ENCODE measurements at regions not wholly inside any gene's neighbourhood (a gene's known extent, or its start where the extent isn't known, plus 50 kb on each side); places are given as distances from the start of the nearest gene placed in this dataset.

DNA sequence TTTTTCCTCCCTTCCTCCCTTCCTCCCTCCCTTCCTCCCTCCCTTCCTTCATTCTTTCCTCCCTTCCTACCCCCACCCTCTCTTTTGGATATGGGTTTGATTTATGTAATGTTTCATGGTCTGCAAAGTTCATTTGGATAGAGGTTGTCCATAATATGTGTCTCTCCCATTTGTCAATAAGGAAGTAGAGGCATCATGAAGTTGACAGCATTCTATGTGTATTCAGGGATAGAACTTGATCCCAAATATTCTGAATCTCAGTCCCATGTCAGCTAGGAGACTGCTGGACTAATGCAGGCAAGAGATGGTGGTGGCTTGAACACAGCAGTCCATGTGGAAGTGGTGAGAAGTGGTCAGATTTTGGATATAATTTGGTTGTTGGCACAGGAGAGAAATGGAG lies 90.7 kb upstream of the SLC6A6 start:
- no peak for DNase-seq (ENCODE audit: low read depth)

DNA sequence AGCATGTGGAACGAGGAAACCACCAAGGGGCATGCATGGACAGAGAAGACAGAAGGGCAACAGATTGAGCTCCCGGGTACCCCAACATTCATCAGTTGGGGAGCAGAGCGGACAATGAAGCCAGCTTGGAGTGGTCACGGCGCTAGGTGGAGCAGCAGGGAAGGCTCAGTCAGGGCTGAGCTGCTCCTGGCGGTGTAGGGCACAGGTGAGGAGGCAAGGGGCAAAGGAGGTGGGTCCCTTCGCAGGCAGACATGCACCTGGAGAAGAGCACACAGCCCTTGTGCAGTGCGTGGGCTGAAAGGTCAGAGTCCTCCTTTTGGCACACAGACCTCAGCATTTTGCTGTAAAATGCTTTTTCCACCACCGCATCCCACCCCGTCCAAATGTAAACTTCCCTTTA lies 90.0 kb upstream of the SLC6A6 start:
- no peak for DNase-seq (ENCODE audit: low read depth)

DNA sequence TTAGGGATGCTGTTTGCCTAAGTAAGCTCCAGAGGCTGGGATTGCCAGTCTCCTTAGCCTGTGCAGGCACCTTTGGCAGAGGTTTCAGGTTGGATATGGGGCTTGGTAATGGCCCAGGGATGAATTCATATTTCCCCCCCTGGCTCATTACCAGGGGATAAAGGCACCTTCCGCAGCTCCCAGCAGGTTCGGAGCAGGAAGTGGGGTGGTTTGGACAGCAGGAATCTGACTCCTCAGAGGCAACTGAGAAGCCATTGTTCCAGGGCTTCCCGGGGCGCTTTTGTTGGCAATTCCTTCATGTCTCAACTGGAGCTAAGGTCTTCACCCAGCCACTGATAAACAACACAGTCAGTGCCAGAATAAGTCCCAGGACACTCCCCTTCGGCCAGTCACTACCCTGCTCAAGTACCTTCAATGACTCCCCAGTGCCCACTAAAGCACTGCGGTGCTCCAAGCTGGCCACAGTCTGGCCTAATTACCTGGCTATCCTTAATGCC lies 85.3 kb upstream of the SLC6A6 start:
- no peak for DNase-seq (ENCODE audit: low read depth)

DNA sequence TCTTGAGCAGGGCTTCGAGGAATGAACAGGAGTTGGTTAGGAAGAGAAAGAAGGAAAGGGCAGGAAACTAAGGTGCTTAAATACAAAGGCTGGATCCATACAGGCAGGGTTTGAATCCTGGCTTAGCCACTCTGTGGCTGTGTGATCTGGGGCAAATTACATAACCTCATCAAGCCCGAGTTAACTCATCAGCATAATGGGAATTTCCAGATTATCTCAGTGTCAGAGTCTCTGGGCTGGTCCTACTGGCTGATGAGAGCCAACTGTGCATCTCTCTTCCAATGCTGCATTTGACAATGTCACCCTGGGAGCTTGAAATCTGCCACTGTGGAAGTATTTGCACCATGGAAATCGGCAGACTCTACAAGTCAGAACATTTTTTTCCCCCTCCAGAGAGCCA lies 83.8 kb upstream of the SLC6A6 start:
- DNase-seq (ENCODE audit: low read depth): no peak

DNA sequence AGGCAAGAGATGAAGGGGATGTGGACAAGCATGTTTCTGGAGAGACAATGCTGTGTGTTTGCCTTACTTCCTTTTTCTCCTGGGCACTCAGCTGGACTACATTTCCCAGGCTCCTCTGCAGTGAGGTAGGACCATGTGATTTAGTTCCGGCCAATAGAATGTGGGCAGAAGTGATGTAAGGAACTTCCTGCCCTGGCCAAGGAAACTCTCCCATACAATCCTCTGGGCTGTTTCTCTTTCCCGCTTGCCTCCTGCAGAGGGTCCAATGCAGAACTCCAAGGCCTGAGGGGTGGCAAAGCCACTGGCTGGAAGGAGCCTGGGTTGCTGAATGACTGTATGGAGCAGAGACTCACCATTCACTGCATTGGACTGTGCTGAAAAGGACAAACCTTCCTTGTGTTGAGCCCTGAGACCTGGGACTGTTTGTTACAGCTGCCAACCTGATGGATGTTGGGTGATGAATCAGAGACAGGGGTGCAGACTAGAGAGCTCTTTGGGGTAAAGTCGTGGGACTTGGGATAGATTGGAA lies 82.7 kb upstream of the SLC6A6 start:
- DNase-seq (ENCODE audit: low read depth): peak; percentile 49

DNA sequence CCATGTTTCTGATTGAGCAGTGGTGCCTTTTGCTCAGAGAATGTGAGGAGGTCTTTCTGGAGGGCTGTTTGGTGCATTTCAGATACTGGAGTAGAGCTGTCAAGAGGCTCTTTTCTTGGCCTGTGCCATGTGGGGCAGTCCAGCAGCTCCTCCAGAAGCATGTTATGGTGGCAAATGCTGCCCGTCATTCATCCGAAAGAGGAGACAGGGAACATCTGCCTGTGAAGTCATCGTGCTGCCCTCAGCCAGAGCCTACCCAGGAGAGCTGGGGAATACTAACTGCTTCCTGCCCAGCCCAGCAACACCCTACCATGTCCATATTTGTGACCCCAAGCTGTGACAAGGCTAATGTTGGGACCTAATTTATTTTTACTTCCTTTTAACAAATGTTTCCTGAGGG lies 82.2 kb upstream of the SLC6A6 start:
- no peak for DNase-seq (ENCODE audit: low read depth)

DNA sequence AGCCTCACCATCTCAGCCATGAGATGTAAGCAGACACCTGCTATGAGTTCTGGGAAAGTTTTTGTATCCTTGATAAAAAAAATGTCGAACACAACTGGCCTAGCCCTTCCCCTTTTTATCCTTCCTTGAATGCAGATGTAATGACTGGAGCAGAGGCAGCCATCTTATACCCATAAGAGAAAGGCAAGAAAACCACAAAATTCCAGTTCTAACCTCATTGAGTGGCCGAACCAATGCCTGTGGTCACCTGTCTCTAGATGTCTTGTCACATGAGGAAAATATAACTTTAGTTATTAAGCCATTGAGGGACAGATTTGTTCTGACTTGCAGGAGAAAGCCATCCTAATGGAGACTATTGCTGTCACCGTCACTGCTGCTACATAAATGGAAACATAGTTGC lies 80.4 kb upstream of the SLC6A6 start:
- no peak for DNase-seq (ENCODE audit: low read depth)

DNA sequence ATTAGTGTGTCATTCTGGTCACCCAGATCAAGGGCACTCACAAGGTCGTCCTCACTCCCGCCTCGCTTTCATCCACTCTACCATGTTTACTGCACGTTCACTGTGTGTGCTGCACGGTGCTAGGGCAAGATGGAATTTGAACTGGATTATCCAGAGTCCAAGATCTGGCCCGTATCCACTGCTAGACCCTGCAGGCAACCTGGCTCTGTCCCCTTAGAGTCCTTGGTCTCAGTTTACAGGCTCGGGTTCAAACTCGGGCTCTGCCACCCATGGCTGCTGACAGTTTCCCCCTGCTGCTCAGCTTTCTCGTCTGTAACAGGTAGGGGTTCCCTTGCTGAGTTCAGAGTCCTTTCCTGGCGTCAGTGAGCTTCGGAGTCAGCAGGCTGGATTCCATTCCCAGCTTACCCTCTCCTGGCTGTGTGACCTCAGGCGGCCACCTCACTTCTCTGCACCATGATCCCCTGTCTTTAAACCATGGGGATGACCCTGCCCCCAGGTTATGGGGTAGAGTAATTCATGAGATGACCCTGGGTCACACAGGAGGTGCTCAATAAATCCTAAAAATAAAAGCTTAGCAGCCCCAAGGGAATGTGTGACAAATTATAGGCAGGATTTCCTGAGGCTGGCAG lies 79.6 kb upstream of the SLC6A6 start:
- no peak for DNase-seq (ENCODE audit: low read depth)

DNA sequence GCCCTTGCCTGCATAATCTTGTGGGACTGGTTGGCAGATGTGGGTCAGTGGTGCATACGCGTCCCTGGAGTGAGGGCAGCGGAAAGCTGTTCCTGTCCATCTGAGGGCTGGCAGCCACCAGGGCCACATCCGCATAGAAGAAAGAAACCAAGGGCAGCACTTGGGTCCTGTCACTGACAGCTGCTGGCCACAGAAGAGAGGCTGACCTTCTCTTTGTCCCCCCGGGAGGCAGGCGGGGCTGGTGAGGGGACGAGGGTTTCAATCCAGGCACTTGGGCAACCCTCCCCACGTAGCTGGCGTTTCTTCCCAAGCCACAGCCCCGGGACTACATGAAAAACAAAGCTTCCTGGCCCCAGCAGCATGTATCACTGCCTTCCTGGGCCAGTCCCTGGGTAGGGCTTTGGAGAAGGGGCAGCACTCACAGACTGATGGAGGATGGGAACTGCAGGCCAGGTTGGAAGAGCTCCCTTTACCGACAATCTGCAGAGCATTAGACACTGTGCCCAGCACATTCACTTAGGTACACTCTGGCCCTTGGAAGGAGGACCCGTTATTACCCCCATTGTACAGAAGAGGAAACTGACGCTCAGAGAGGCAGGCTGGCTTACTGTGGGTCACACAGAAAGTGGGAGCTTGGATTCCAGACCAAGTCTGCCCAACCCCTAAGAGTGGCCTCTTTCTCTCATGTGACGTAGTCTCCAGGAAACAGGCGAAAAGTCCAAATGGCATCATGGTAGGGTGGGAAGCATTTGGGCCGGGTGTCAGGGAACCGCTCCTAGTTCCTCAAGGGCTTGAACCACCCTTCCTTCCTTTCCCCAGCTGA lies 78.8 kb upstream of the SLC6A6 start:
- DNase-seq (ENCODE audit: low read depth): no peak

DNA sequence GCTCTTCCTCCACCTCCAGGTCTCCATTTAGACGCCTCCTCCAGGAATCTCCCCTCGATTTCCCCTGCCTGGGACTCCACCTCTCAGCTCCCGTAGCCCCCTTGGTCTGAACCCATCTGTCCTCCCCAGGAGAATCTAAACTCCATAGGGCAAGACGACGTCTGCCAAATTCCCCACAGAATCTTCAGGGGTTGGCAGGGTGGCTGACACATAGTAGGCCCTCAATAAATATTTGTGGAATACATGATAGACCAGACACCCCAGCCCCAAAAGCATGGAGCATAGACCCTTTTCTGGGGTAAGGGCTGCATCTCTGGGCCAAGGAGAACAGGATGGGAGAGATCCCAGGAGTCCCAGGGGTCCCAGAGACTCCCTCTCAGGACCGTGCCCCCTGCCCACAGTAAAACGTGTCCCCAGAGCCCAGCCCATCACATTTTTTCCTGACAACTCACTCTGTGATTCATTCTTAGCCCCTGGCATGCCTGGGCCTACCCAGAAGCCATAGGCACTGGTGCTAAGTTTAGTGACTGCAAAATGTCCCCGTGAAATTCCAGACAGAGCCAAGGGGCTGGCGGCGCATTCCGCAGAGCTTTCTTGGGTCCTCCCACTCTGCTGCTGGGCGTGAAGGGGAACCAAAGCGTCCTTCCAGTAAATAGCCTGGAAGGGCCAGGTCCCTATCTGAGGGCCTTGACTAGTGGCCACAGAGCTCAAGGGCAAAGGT lies 78.0 kb upstream of the SLC6A6 start:
- peak; percentile 79 for DNase-seq (ENCODE audit: low read depth)

DNA sequence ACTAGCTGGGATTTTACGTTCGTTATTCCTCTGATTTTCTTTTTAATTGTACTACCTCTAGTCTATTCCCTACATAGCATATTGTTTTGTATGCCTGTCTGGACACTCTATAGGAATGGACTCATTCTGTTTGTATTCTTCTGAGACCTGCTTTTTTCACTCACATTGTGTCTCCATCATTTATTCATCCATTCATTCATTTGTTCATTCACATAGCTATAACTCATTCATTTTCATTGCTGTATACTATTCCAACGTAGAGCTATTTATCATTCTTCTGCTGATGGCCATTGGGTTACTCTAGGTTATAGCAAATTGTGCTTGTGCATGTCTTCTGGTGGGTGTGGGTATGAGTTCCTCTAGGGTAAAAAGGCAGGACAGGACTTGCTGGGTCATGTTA lies 74.0 kb upstream of the SLC6A6 start:
- DNase-seq (ENCODE audit: low read depth): no peak

DNA sequence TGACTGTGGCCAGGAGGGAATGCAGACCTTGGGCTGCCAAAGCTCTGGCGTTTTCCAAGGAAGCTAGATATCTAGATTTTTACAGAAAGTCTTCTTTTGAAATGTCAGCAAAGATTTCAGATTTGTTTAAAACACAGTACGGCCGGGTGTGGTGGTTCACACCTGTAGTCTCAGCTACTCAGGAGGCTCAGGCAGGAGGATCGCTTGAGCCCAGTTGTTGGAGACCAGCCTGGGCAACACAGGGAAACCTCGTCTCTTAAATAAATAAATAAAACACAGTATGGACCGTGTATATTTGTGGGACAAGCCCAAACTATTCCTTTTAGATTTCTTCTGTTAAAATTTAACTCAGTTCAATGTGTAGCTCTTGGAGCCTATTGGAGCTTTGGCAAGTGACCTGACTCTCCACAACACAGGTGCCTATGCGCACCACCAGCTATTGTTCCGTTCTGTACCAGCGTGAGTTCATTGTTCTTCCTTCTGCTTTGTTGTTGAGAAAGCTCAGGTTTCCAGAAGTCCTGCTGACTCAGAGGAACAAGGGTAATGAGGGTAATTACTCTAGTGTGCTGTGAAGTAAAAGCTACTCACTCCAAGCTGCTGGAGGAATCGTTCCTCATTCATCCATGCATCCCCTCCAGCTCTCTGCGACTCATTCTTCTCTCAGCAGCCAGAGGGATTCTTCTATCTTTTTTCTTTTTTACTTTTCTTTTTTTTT lies 73.1 kb upstream of the SLC6A6 start:
- DNase-seq (ENCODE audit: low read depth): no peak

DNA sequence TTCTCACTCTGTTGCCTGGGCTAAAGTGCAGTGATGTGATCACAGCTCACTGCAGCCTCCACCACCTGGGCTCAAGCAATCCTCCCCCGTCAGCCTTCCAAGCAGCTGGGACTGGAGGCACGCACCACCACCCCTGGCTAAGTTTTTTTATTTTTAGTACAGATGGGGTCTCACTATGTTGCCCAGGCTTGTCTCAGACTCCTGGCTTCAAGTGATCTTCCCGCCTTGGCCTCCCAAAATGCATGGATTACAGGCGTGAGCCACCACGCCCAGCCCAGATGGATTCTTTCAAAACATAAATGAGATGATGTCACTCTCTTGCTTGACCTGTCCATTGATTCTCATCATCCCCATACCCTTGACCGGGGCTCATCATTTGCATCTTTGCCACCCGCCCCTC lies 72.6 kb upstream of the SLC6A6 start:
- no peak for DNase-seq (ENCODE audit: low read depth)

DNA sequence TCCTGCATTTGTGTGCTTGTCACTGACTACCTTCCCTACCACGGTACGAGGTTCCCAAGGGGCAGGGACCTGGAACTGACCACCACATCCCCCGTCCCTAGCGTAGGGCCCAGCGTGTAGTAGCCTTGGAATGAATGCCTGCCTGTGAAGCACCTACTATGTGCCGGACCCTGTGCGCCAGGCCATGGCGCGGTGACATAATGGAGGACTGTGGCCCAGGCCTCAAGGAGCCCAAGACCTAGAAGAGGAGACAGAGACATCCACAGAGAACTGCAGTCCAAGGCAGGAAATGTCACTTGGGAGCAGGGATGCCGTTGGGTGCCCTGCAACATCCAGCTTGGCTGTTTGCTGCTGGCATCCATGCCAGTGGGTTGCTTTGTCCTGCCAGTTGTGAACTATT lies 71.9 kb upstream of the SLC6A6 start:
- DNase-seq (ENCODE audit: low read depth): no peak

DNA sequence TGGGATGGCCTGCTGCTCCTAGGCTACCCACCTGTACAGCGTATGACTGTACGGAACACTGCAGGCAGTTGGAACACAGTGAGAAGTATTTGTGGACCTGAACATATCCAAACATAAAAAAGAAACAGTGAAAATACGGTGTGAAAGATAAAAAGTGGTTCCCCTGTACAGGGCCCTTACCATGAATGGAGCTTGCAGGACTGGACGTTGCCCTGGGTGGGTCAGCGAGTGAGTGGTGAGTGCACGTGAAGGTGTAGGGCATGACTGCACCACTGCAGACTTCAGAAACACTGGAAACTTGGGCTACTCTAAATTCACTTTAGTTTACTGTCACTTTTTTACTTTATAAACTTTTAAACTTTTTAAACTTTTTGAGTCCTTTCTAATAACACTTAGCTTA lies 71.2 kb upstream of the SLC6A6 start:
- DNase-seq (ENCODE audit: low read depth): no peak

DNA sequence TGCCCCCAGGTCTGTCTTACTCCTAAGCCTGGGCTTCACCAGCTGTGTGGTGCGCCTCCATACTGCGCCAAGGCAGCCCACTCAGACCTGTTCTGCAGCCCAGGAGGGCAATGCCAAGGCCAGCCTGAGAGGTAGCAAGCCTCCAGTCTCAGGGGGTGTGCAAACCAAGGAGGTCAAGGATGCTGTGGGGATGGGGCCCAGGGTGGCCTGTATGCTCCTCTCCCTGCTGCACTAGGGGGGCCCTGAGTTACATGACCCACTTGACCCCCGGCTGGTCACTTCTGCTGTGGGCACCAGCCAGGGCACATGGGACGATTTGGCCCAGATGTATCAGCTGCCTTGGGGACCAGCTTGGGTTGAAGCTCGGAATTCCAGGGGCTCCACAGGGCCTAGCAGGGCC lies 70.0 kb upstream of the SLC6A6 start:
- DNase-seq (ENCODE audit: low read depth): no peak

DNA sequence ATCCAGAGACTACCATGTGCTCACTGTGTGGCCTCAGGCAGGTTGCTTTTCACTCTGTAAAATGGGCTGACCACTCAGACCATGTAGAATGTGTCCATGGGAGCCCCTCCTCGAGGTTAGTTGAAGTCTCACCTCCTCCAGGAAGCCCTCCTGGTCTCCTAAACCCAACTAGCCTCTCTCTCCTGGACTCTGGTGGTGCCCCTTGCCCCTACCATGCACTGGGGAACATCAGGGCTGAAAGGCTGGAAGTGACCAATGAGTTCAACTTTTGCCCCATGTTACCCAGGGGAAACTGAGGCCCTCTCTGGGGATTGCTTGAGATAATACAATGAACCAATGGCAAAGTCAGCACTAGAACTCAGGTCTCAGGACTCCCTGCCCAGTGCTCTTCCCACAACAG lies 69.2 kb upstream of the SLC6A6 start:
- DNase-seq (ENCODE audit: low read depth): no peak

DNA sequence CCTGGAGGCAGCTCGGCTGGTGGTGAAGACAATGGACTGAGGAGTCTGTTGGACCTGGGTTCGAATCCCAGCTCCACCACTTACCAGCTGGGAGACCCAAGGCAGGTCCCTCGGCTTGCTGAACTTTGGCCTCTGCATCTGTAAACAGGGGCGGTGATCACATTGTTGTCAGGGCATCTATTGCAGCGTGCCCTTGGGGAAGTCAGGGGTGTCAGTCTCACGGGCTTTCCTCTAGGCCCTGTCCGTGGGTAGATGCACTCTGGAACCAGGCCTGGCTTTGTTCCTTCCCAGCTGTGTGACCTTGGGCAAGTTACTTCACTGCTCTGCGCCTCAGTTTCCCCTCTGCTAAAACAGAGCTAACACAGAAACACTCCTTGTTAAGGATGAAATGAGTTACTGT lies 68.8 kb upstream of the SLC6A6 start:
- DNase-seq (ENCODE audit: low read depth): no peak

DNA sequence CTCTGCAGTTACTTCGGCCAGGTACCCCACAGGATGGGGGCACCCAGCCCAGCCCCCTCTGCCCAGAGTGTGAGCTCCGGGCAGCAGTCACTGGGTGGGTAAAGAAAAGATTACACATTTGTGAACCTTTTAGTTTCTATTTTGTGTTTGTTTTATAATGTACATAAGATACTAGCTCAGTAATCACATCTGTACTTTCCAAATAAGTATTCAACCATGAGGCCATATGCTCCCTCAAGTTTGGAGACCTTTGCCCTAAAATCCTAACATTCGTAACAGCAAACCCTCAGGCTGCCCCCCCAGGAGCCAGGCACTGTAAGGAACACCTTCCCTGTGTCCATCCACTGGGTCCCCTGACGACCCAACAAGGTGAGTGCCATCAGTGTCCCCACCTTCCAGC lies 68.3 kb upstream of the SLC6A6 start:
- DNase-seq (ENCODE audit: low read depth): no peak

DNA sequence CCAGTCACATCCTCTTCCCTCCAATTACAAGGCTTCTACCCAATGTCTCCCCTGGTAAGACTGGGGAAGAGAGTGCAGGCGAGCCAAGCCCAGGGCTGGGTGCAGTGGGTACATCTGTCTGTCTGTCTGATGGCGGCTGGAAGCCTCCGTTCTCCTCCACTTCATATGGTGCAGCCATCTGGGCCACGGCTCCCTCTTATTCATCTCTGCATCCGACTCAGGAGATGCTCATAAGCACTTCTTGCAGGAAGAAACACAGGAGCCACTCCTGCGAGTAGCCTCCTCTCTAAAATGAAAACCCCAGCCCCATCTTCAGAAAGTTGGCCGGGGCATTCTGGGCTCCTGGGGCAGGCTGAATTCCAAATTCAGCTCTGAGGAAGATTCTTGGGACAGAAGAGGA lies 67.5 kb upstream of the SLC6A6 start:
- no peak for DNase-seq (ENCODE audit: low read depth)

DNA sequence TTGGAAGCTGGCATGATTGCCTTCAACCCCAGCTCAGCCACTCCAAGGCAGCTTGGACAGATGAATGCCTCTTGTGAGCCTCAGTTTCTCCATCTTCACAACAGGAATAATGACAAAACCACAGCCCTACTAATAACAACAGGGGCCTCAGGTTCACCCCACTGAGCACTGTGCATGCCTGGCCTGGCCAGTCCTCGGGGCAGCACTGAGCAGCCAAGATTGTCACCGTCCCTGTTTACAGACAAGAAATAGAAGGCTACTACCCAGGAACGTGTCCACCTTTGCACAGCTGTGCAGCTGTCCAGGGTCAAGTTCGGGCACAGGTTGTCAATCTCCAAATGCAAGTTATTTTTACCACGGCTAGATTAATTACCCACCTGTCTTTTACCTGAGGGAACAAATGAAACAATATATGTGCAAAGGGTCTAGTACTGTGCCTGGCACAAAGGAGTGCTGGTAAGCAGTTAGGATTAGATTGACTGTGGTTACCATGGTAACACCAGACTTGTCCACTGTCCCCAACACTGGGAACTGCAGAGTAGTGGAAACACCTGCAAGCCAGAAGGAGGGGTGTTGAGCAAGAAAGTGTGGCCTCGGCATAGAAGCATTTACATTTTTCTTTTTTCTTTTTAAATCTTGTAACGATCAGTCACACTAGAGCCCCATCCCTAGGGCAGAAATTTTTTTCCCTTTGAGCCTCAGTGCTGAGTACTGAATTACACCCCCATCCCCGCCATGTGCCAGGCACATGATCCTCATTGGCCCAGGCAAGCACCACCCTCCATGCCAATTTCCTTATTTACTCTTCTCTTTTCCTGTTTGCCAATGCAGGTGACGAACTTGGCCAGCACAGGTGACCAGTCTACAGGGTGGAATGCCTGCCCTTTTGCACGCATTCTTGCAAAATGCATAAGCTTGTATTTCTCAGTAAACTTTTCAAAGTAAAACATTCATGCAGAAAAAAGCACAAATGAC lies 66.3 kb upstream of the SLC6A6 start:
- no peak for DNase-seq (ENCODE audit: low read depth)

Data from HS-27A (cell line).